ENCODE measurements at regions not wholly inside any gene's neighbourhood (a gene's known extent, or its start where the extent isn't known, plus 50 kb on each side); places are given as distances from the start of the nearest gene placed in this dataset.

DNA sequence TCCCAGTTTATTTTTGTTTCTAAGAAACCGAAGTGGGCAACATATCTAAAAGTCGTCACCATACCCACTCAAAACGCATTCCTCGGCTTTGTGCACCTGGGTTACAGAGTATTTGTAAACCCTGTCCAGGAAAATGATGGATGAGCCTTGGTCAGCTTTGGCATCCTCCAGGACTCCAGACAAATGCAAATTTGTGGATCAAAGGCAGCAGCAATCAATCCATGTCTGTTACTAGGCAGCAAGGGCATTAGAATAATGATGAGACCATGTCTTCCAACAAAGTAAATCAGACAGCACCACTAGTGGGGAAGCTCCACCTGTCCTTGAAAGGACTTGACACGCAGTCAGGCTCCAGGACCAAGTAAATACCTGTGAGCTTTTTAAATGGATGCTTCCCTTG lies 672.6 kb upstream of the GYPC start:
- TF ChIP-seq GABPA (IDR thresholded peaks at IDR 0.05 in 1 of 2, conservative IDR thresholded peaks at IDR 0.05 in 1 of 2) (no peak), RAD21 (IDR thresholded peaks at IDR 0.05) (no peak)
- TF ChIP-seq, protein P1, sequence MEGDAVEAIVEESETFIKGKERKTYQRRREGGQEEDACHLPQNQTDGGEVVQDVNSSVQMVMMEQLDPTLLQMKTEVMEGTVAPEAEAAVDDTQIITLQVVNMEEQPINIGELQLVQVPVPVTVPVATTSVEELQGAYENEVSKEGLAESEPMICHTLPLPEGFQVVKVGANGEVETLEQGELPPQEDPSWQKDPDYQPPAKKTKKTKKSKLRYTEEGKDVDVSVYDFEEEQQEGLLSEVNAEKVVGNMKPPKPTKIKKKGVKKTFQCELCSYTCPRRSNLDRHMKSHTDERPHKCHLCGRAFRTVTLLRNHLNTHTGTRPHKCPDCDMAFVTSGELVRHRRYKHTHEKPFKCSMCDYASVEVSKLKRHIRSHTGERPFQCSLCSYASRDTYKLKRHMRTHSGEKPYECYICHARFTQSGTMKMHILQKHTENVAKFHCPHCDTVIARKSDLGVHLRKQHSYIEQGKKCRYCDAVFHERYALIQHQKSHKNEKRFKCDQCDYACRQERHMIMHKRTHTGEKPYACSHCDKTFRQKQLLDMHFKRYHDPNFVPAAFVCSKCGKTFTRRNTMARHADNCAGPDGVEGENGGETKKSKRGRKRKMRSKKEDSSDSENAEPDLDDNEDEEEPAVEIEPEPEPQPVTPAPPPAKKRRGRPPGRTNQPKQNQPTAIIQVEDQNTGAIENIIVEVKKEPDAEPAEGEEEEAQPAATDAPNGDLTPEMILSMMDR (IDR thresholded peaks at IDR 0.05; ENCODE audit: low read depth, low read length, missing input control): no peak
